IMR-90 (cell line): ENCODE measurements at regions not wholly inside any gene's neighbourhood (a gene's known extent, or its start where the extent isn't known, plus 50 kb on each side); places are given as distances from the start of the nearest gene placed in this dataset.

Source experiments
- ATAC-seq: fragments of 200-7000 bp; cut with Tn5 transposase; 2 replicates; pipeline ENCODE4 v1.9.1; 2020; ENCODE audit warnings: low read depth, mild to moderate bottlenecking, moderate library complexity
- BruUV-seq: library from RNA; stranded (reverse); fragments of 400-500 nt; replicated peaks from 2 replicates; lab custom pipeline; 2021; lab: Mats Ljungman, UMichigan
- CTCF ChIA-PET: fragments of 300-600 bp; formaldehyde crosslinking; extraction: SDS; loops from one replicate; lab custom pipeline; 2021; ENCODE audit warnings: antibody characterized with exemption; lab: Yijun Ruan, JAX
- POLR2A ChIA-PET: fragments of 300-600 bp; sonication (Branson Sonifier 250); formaldehyde crosslinking; loops from one replicate; lab custom pipeline; 2022; ENCODE audit warnings: antibody characterized with exemption; ENCODE audit not compliant: unreplicated experiment; lab: Charles Lee
- DNase-seq: peaks from one replicate; pipeline ENCODE4 v3.0.0; 2013
- H2AFZ ChIP-seq: replicated peaks from 2 replicates; pipeline ENCODE3; 2013; ENCODE audit warnings: low read length, mild to moderate bottlenecking; ENCODE audit not compliant: poor library complexity
- H2AK5ac ChIP-seq: 2 replicates; pipeline ENCODE4 v1.6.1; 2013; ENCODE audit warnings: low read depth, low read length, inconsistent platforms
- H2AK9ac ChIP-seq: replicated peaks from 2 replicates; pipeline ENCODE3; 2013; ENCODE audit warnings: mild to moderate bottlenecking, low read depth, low read length, moderate library complexity; ENCODE audit not compliant: poor library complexity
- H2BK120ac ChIP-seq: 2 replicates; pipeline ENCODE4 v1.6.1; 2013; ENCODE audit warnings: low read depth, low read length, inconsistent platforms
- H2BK15ac ChIP-seq: 3 replicates; pipeline ENCODE4 v1.6.1; 2013; ENCODE audit warnings: low read depth, low read length, inconsistent platforms
- H2BK20ac ChIP-seq: 2 replicates; pipeline ENCODE4 v1.6.1; 2013; ENCODE audit warnings: low read depth, mild to moderate bottlenecking, inconsistent platforms, low read length, moderate library complexity
- H2BK5ac ChIP-seq: 2 replicates; pipeline ENCODE4 v1.6.1; 2013; ENCODE audit warnings: mild to moderate bottlenecking, low read depth, low read length, inconsistent platforms; ENCODE audit not compliant: poor library complexity, severe bottlenecking
- H3K14ac ChIP-seq: replicated peaks from 2 replicates; pipeline ENCODE4 v1.6.1; 2013; ENCODE audit warnings: low read depth, low read length, inconsistent platforms
- H3K18ac ChIP-seq: 2 replicates; pipeline ENCODE4 v1.6.1; 2013; ENCODE audit warnings: low read depth, low read length, control low read depth
- H3K23ac ChIP-seq: 2 replicates; pipeline ENCODE4 v1.6.1; 2013; ENCODE audit warnings: low read depth, low read length, inconsistent platforms
- H3K27ac ChIP-seq: 2 replicates; pipeline ENCODE4 v1.5.1; 2013; ENCODE audit warnings: mild to moderate bottlenecking, control low read depth, low read length; ENCODE audit not compliant: insufficient read depth
- H3K27me3 ChIP-seq: 2 replicates; pipeline ENCODE4 v1.6.1; 2013; ENCODE audit warnings: low read length; ENCODE audit not compliant: control insufficient read depth, insufficient read depth
- H3K36me3 ChIP-seq: 2 replicates; pipeline ENCODE4 v1.6.1; 2013; ENCODE audit warnings: low read length, mixed read lengths; ENCODE audit not compliant: control insufficient read depth, insufficient read depth
- H3K4ac ChIP-seq: 2 replicates; pipeline ENCODE4 v1.6.1; 2013; ENCODE audit warnings: low read depth, low read length, inconsistent platforms
- H3K4me1 ChIP-seq: 2 replicates; pipeline ENCODE4 v1.6.1; 2013; ENCODE audit warnings: low read length, mixed read lengths; ENCODE audit not compliant: control insufficient read depth, insufficient read depth
- H3K4me2 ChIP-seq: 2 replicates; pipeline ENCODE4 v1.6.1; 2013; ENCODE audit warnings: low read depth, mild to moderate bottlenecking, control low read depth, low read length, moderate library complexity
- H3K4me3 ChIP-seq: 2 replicates; pipeline ENCODE4 v1.5.1; 2013; ENCODE audit warnings: low read depth, mild to moderate bottlenecking, control low read depth, low read length, moderate library complexity; ENCODE audit not compliant: insufficient read depth
- H3K56ac ChIP-seq: 2 replicates; pipeline ENCODE4 v1.6.1; 2013; ENCODE audit warnings: low read length, inconsistent platforms; ENCODE audit not compliant: insufficient read depth; ENCODE audit errors: extremely low read depth
- H3K79me1 ChIP-seq, 2 experiments: 2 replicates each; pipeline ENCODE4 v1.6.1; 2013; ENCODE audit warnings: low read length in 2 of 2, inconsistent platforms in 1 of 2, low read depth in 1 of 2
- H3K9ac ChIP-seq: 2 replicates; pipeline ENCODE4 v1.6.1; 2013; ENCODE audit warnings: low read depth, low read length, control low read depth
- H3K9me1 ChIP-seq: 2 replicates; pipeline ENCODE4 v1.6.1; 2013; ENCODE audit warnings: low read length, inconsistent platforms; ENCODE audit not compliant: insufficient read depth
- H3K9me3 ChIP-seq: 2 replicates; pipeline ENCODE4 v1.6.1; 2013; ENCODE audit warnings: low read length; ENCODE audit not compliant: control insufficient read depth, insufficient read depth
- H4K20me1 ChIP-seq: 2 replicates; pipeline ENCODE4 v1.6.1; 2013; ENCODE audit warnings: low read length, inconsistent platforms; ENCODE audit not compliant: insufficient read depth
- H4K5ac ChIP-seq: 2 replicates; pipeline ENCODE4 v1.6.1; 2013; ENCODE audit warnings: mild to moderate bottlenecking, low read depth, low read length, control low read depth
- H4K8ac ChIP-seq, 2 experiments: 2 replicates each; pipeline ENCODE4 v1.6.1; 2013; ENCODE audit warnings: low read depth in 2 of 2, low read length in 2 of 2, control low read depth in 1 of 2, inconsistent platforms in 1 of 2
- H4K91ac ChIP-seq: 2 replicates; pipeline ENCODE4 v1.6.1; 2013; ENCODE audit warnings: low read depth, low read length, inconsistent platforms; ENCODE audit not compliant: insufficient read depth
- BHLHE40 ChIP-seq: fragments of 150-350 bp; IDR thresholded peaks from 2 replicates; pipeline ENCODE4 v1.6.1; 2016; ENCODE audit warnings: mild to moderate bottlenecking, low read depth, low read length
- CHD1 ChIP-seq: IDR thresholded peaks from 2 replicates; pipeline ENCODE4 v1.6.1; 2012; ENCODE audit warnings: low read depth, low read length, improper control_type of control experiment
- CTCF ChIP-seq: conservative IDR thresholded peaks from 2 replicates; pipeline ENCODE4 v1.5.1; 2012; ENCODE audit warnings: mild to moderate bottlenecking, low read depth, low read length, improper control_type of control experiment
- FOS ChIP-seq: fragments of 150-350 bp; IDR thresholded peaks from 2 replicates; pipeline ENCODE4 v1.6.1; 2016; ENCODE audit warnings: low read depth, low read length
- MXI1 ChIP-seq: IDR thresholded peaks from 2 replicates; pipeline ENCODE4 v1.6.1; 2012; ENCODE audit warnings: low read depth, mild to moderate bottlenecking, low read length, moderate library complexity, borderline replicate concordance
- RCOR1 ChIP-seq: IDR thresholded peaks from 2 replicates; pipeline ENCODE4 v1.6.1; 2012; ENCODE audit warnings: mild to moderate bottlenecking, low read length, improper control_type of control experiment; ENCODE audit not compliant: insufficient replicate concordance
- SMC3 ChIP-seq: fragments of 150-350 bp; IDR thresholded peaks from 2 replicates; pipeline ENCODE4 v1.6.1; 2016; ENCODE audit warnings: low read depth, mild to moderate bottlenecking, antibody characterized with exemption, low read length, moderate library complexity
- WGBS, 2 experiments: methylation state at CpG; one replicate each; pipeline versions ENCODE4 v1.1.5 to v1.1.7; 2013; ENCODE audit warnings: missing lambda C conversion rate in 2 of 2; ENCODE audit not compliant: insufficient read length in 1 of 2; ENCODE audit errors: extremely low coverage in 2 of 2; 5-methylcytosine and 5-hydroxymethylcytosine counted together
- dilution Hi-C: fragments of 300-500 bp; cut with HindIII; formaldehyde crosslinking; loops from one replicate; pipeline ENCODE4 v1.14.3; 2018; ENCODE audit warnings: low sequenced_read_pairs; ENCODE audit not compliant: unreplicated experiment
- in situ Hi-C: fragments of 300-500 bp; cut with MboI; formaldehyde crosslinking; loops from 3 replicates; pipeline ENCODE4 v1.14.3; 2019; ENCODE audit warnings: low sequenced_read_pairs, inconsistent platforms, mixed read lengths
- intact Hi-C: fragments of 100-400 bp; cut with micrococcal nuclease; formaldehyde crosslinking; loops from 2 replicates; pipeline ENCODE4 v1.10.0; 2022

- Histone ChIP-seq H3K4me2 (no peak overlapping the region), H3K23ac (no peak overlapping the region), H3K56ac (no peak overlapping the region), H3K9ac (no peak overlapping the region), H3K9me1 (no peaks in the 10 kb centered on the region), H3K18ac (no peak overlapping the region), H4K91ac (no peak overlapping the region), H3K79me1 (no peaks in the 10 kb centered on the region), H3K4ac (no peak overlapping the region), H3K4me3 (no peak overlapping the region), H2AFZ (no peak overlapping the region), H3K27me3 (no peaks in the 10 kb centered on the region), H2BK5ac (no peak overlapping the region), H3K27ac (no peak overlapping the region), H4K20me1 (no peaks in the 10 kb centered on the region), H2BK20ac (no peak overlapping the region), H2BK15ac (no peak overlapping the region), H2AK9ac (no peak overlapping the region), H3K14ac (no peak overlapping the region), H3K4me1 (no peaks in the 10 kb centered on the region), H2AK5ac (no peak overlapping the region), H3K36me3 (no peaks in the 10 kb centered on the region), H3K9me3 (peaks cover 5% of the 10 kb centered on the region; the same call in 1 of the 2 replicates), H4K5ac (no peak overlapping the region), H4K8ac (no peak overlapping the region), H2BK120ac (no peak overlapping the region)
- intact Hi-C loops (no loop called here), in situ Hi-C loops (no loop called here), dilution Hi-C loops (no loop called here)
- CTCF ChIA-PET: no interaction called here
- DNase-seq (no peak), ATAC-seq (no peak)
- WGBS, 2 experiments: no CpG with 5 or more reads among the region's 1 CpG
- TF ChIP-seq CHD1: no peak
- no peak for TF ChIP-seq FOS
- no peak for TF ChIP-seq CTCF
- TF ChIP-seq MXI1: no peak
- TF ChIP-seq RCOR1: no peak
- no peak for TF ChIP-seq BHLHE40
- TF ChIP-seq SMC3: no peak
- POLR2A ChIA-PET: no interaction called here
- no TSS peak for BruUV-seq
Observed at GRCh38 chr2:140027966-140028365, 1247.8 kb upstream of the NXPH2 start.
